Panc1 (cell line): ENCODE measurements at regions not wholly inside any gene's neighbourhood (a gene's known extent, or its start where the extent isn't known, plus 50 kb on each side); places are given as distances from the start of the nearest gene placed in this dataset.

ENCODE experiments used
- ATAC-seq: fragments of 200-7000 bp; cut with Tn5 transposase; 2 replicates; pipeline ENCODE4 v1.9.1; 2020; ENCODE audit warnings: mild to moderate bottlenecking, moderate library complexity
- BruUV-seq: library from RNA; stranded (reverse); fragments of 400-500 nt; replicated peaks from 2 replicates; lab custom pipeline; 2021; lab: Mats Ljungman, UMichigan
- CTCF ChIA-PET: fragments of 300-600 bp; sonication (Branson Sonifier 250); formaldehyde crosslinking; loops from one replicate; lab custom pipeline; 2022; ENCODE audit warnings: antibody characterized with exemption; lab: Charles Lee
- POLR2A ChIA-PET: fragments of 300-600 bp; sonication (Branson Sonifier 250); formaldehyde crosslinking; loops from one replicate; lab custom pipeline; 2022; ENCODE audit warnings: antibody characterized with exemption; lab: Charles Lee
- DNase-seq: peaks from one replicate; pipeline ENCODE4 v3.0.0-alpha.2; 2010; ENCODE audit warnings: low read depth, low spot score
- H3K27ac ChIP-seq: 2 replicates; pipeline ENCODE4 v1.5.1; 2011; ENCODE audit warnings: mild to moderate bottlenecking, low read length, inconsistent platforms
- H3K27me3 ChIP-seq: fragments of 200-500 bp; sonication (Bioruptor generic); 2 replicates; pipeline ENCODE4 v1.6.0; 2014; ENCODE audit warnings: low read length, inconsistent platforms; ENCODE audit not compliant: control insufficient read depth, insufficient read depth
- H3K36me3 ChIP-seq: fragments of 200-500 bp; sonication (Bioruptor generic); 2 replicates; pipeline ENCODE4 v1.5.1; 2014; ENCODE audit warnings: inconsistent platforms, mild to moderate bottlenecking, low read length, moderate library complexity; ENCODE audit not compliant: control insufficient read depth, insufficient read depth
- H3K4me1 ChIP-seq: 2 replicates; pipeline ENCODE4 v1.5.1; 2011; ENCODE audit warnings: inconsistent platforms, mild to moderate bottlenecking, low read length, moderate library complexity; ENCODE audit not compliant: control insufficient read depth, insufficient read depth
- H3K4me3 ChIP-seq, 2 experiments: 2 replicates each; pipeline ENCODE4 v1.5.1; 2011 to 2012; ENCODE audit warnings: low read depth in 2 of 2, low read length in 2 of 2, mild to moderate bottlenecking in 2 of 2, inconsistent platforms in 1 of 2, moderate library complexity in 1 of 2
- H3K9me3 ChIP-seq: fragments of 200-500 bp; sonication (Bioruptor generic); 2 replicates; pipeline ENCODE4 v1.5.1; 2014; ENCODE audit warnings: low read depth, mild to moderate bottlenecking, inconsistent platforms, low read length, moderate library complexity; ENCODE audit not compliant: control insufficient read depth, insufficient read depth
- POLR2AphosphoS5 ChIP-seq: IDR thresholded peaks from 2 replicates; pipeline ENCODE4 v1.6.1; 2012; ENCODE audit warnings: mild to moderate bottlenecking, low read depth, low read length, moderate library complexity
- SIN3A ChIP-seq: IDR thresholded peaks from 2 replicates; pipeline ENCODE4 v1.6.1; 2012; ENCODE audit warnings: low read depth, mild to moderate bottlenecking, low read length, moderate library complexity, borderline replicate concordance; ENCODE audit not compliant: insufficient read depth
- TCF7L2 ChIP-seq: IDR thresholded peaks from 2 replicates; pipeline ENCODE4 v1.6.1; 2011; ENCODE audit warnings: mild to moderate bottlenecking, low read depth, low read length, inconsistent platforms
- in situ Hi-C: cut with HindIII; loops from 2 replicates; pipeline ENCODE4 v1.10.0; 2016; ENCODE audit warnings: low sequenced_read_pairs, low pct_unique_long_range_greater_than_20kb
- intact Hi-C: fragments of 100-400 bp; cut with micrococcal nuclease; formaldehyde crosslinking; loops from one replicate; pipeline ENCODE4 v1.10.0; 2022; ENCODE audit not compliant: unreplicated experiment
- TF ChIP-seq, protein P1 (sequence below): fragments of 450-650 bp; IDR thresholded peaks from 2 replicates; pipeline ENCODE4 v1.5.1; 2017; ENCODE audit warnings: mild to moderate bottlenecking
- TF ChIP-seq, protein P2 (sequence below), 2 experiments: IDR thresholded peaks; 2 replicates each; pipeline ENCODE4 v1.6.1; 2011 to 2012; ENCODE audit warnings: low read depth in 2 of 2, control low read depth in 1 of 2, low read length in 1 of 2, mild to moderate bottlenecking in 1 of 2, moderate library complexity in 1 of 2; ENCODE audit not compliant: insufficient read depth in 1 of 2

DNA sequence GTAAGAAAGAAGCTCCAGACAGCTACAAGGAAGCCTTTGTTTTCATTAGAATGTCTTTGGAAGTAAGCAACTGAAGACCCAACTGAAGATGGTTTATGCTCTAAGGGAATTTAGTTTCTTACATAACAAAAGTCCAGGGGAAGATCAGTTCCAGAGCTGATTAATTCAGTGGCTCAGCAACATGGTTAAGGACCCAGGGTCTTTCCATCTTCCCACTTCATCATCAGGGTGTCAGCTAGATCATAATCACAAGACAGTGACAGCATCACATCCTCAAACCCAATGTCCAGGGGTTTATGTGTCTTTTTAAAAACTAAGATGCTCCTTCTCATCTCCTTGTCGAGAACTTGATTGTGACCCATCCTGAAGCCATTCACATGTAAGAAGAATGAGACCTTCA, 119.7 kb upstream of the PRDM1 start:
- no TSS peak for BruUV-seq
- intact Hi-C loops, result no loop called here
- no peak for ATAC-seq
- Histone ChIP-seq H3K4me3 (no peak overlapping the region), H3K27me3 (no peaks in the 10 kb centered on the region), H3K27ac (no peak overlapping the region), H3K4me1 (no peaks in the 10 kb centered on the region), H3K36me3 (no peaks in the 10 kb centered on the region), H3K9me3 (no peaks in the 10 kb centered on the region)
- in situ Hi-C loops, result no loop called here
- no peak for DNase-seq
- TF ChIP-seq SIN3A (no peak), TCF7L2 (no peak)
- TF ChIP-seq, protein P1, sequence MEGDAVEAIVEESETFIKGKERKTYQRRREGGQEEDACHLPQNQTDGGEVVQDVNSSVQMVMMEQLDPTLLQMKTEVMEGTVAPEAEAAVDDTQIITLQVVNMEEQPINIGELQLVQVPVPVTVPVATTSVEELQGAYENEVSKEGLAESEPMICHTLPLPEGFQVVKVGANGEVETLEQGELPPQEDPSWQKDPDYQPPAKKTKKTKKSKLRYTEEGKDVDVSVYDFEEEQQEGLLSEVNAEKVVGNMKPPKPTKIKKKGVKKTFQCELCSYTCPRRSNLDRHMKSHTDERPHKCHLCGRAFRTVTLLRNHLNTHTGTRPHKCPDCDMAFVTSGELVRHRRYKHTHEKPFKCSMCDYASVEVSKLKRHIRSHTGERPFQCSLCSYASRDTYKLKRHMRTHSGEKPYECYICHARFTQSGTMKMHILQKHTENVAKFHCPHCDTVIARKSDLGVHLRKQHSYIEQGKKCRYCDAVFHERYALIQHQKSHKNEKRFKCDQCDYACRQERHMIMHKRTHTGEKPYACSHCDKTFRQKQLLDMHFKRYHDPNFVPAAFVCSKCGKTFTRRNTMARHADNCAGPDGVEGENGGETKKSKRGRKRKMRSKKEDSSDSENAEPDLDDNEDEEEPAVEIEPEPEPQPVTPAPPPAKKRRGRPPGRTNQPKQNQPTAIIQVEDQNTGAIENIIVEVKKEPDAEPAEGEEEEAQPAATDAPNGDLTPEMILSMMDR, result no peak
- ChIA-PET CTCF (no interaction called here), POLR2A (no interaction called here)

DNA sequence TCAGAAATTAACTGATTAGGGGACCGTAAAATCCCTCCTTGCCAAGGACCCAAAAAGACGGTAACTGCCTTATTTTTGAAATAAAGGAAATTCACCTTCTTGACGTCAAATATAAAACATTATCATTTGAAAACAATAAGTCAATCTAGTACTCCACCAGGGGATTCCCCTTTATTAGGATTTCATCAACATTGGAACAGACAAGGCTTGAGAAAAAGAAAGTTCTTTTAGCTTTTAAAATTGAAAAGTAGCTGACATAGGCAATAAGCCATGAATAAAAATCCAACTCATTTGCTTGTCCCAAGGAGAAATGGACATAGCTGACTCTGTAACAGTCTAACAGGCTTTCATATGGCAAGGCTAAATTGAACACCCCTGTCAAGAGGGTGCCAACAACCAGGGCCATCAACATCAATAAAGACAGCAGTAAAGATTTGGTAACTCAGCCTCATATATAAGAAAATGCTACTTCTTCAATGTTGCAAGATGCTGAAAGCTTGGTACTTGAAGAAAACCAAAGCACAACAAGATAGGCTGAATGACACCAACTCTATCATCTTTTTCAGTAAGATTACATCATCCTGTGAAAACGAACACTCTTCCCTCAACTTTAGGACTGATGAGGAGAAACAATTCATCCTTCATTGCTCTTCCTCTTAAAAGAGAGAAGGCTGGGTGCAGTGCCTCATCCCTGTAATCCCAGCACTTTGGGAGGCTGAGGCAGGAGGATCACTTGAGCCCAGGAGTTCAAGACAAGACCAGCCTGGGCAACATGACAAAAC, 121.0 kb upstream of the PRDM1 start:
- intact Hi-C loops, result no loop called here
- Histone ChIP-seq H3K4me3 (no peak overlapping the region), H3K4me1 (no peaks in the 10 kb centered on the region), H3K9me3 (no peaks in the 10 kb centered on the region), H3K27ac (no peak overlapping the region; the same call in 1 of the 2 replicates), H3K27me3 (no peaks in the 10 kb centered on the region), H3K36me3 (no peaks in the 10 kb centered on the region)
- no peak for TF ChIP-seq TCF7L2
- no peak for TF ChIP-seq SIN3A
- TF ChIP-seq, protein P2, sequence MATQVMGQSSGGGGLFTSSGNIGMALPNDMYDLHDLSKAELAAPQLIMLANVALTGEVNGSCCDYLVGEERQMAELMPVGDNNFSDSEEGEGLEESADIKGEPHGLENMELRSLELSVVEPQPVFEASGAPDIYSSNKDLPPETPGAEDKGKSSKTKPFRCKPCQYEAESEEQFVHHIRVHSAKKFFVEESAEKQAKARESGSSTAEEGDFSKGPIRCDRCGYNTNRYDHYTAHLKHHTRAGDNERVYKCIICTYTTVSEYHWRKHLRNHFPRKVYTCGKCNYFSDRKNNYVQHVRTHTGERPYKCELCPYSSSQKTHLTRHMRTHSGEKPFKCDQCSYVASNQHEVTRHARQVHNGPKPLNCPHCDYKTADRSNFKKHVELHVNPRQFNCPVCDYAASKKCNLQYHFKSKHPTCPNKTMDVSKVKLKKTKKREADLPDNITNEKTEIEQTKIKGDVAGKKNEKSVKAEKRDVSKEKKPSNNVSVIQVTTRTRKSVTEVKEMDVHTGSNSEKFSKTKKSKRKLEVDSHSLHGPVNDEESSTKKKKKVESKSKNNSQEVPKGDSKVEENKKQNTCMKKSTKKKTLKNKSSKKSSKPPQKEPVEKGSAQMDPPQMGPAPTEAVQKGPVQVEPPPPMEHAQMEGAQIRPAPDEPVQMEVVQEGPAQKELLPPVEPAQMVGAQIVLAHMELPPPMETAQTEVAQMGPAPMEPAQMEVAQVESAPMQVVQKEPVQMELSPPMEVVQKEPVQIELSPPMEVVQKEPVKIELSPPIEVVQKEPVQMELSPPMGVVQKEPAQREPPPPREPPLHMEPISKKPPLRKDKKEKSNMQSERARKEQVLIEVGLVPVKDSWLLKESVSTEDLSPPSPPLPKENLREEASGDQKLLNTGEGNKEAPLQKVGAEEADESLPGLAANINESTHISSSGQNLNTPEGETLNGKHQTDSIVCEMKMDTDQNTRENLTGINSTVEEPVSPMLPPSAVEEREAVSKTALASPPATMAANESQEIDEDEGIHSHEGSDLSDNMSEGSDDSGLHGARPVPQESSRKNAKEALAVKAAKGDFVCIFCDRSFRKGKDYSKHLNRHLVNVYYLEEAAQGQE (IDR thresholded peaks at IDR 0.05; ENCODE audit: insufficient read depth in 1 of 2, low read depth in 2 of 2, low read length in 1 of 2), result no peak
- TF ChIP-seq, protein P1, result no peak
- TF ChIP-seq POLR2AphosphoS5, result no peak
- DNase-seq (no peak), ATAC-seq (no peak)
- ChIA-PET CTCF (no interaction called here), POLR2A (no interaction called here)
- no TSS peak for BruUV-seq
- in situ Hi-C loops, result no loop called here
